Activated T-helper 1 cell treated with anti-CD3 and anti-CD28 coated beads, Interleukin-12 subunit alpha, Interleukin-12 subunit beta, Interleukin-2, Interleukin-4 antibody, amounts not matched to agents 30 ng/mL and 10 ng/mL and 1 ng/mL, durations not matched to agents 14 hours and 24 hours and 36 hours (primary cell): ENCODE measurements at regions not wholly inside any gene's neighbourhood (a gene's known extent, or its start where the extent isn't known, plus 50 kb on each side); places are given as distances from the start of the nearest gene placed in this dataset.

Experiments used
- DNase-seq: peaks from one replicate; pipeline ENCODE4 v3.0.0; 2021; ENCODE audit warnings: low spot score
- H3K27ac Mint-ChIP-seq: one replicate; pipeline ENCODE4 v1.8.0; 2021; ENCODE audit warnings: mild to moderate bottlenecking, mixed read lengths
- H3K27me3 Mint-ChIP-seq: one replicate; pipeline ENCODE4 v1.8.0; 2022; ENCODE audit warnings: mild to moderate bottlenecking, moderate library complexity, mixed read lengths; ENCODE audit not compliant: insufficient read depth
- H3K36me3 Mint-ChIP-seq: one replicate; pipeline ENCODE4 v1.8.0; 2021; ENCODE audit warnings: low read depth, mixed read lengths
- H3K4me1 Mint-ChIP-seq: one replicate; pipeline ENCODE4 v1.8.0; 2021; ENCODE audit warnings: low read depth, mixed read lengths
- H3K4me3 Mint-ChIP-seq: one replicate; pipeline ENCODE4 v1.8.0; 2021; ENCODE audit warnings: mild to moderate bottlenecking, moderate library complexity, mixed read lengths
- H3K9me3 Mint-ChIP-seq: one replicate; pipeline ENCODE4 v1.8.0; 2021; ENCODE audit warnings: mixed read lengths
- intact Hi-C: fragments of 100-400 bp; cut with micrococcal nuclease; formaldehyde crosslinking; loops from one replicate; pipeline ENCODE4 v1.15.1; 2024

DNA sequence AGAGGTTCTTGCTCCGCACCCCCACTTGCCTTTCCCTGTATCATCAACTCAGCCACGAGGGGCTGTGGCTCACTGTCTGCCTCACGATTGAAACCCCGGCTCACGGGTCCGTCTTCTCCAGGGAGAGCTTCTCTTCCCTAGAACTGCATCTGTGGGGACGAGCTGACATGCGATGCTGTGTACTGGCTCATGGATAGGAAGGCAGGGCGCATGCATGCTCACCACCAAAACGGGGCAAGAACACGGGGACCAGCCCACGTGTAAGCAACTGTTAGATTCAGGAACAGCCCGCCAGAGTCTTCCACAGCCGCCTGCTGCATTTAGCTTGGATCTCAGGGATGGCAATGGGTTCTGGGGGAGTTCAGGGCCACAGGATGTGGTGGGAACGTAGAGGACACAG lies 275.9 kb upstream of the CDH4 start:
- no peaks in the 10 kb centered on the region for H3K36me3 Mint-ChIP-seq
- H3K27ac Mint-ChIP-seq = no peak overlapping the region
- no peaks in the 10 kb centered on the region for H3K4me1 Mint-ChIP-seq
- intact Hi-C loops = no loop called here
- no peak for DNase-seq
- no peak overlapping the region for H3K4me3 Mint-ChIP-seq
- H3K9me3 Mint-ChIP-seq = peaks cover 14% of the 10 kb centered on the region
- H3K27me3 Mint-ChIP-seq = no peaks in the 10 kb centered on the region

DNA sequence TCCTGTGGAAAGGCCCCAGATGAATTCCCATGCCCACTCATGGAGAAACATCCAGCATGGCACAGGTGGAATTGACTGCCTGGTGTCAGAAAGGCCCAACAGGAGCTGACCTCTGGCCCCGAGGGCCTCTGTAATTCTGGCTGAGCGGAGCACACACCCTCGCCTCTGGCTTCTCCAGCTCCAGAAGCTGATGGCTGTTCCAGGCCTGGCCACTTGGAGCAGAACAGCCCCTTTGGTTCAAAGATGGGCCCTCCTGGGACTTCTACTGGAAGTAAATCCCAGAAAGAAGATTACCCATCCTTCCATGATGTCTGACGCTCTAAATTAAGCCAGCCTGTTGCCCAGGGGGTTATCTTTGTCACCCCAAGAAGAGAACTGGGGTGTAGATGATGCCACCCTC lies 275.1 kb upstream of the CDH4 start:
- intact Hi-C loops = no loop called here
- Mint-ChIP-seq H3K4me3 (no peak overlapping the region), H3K27me3 (no peaks in the 10 kb centered on the region), H3K4me1 (no peaks in the 10 kb centered on the region), H3K9me3 (peaks cover 14% of the 10 kb centered on the region), H3K36me3 (no peaks in the 10 kb centered on the region), H3K27ac (no peak overlapping the region)
- DNase-seq = no peak

DNA sequence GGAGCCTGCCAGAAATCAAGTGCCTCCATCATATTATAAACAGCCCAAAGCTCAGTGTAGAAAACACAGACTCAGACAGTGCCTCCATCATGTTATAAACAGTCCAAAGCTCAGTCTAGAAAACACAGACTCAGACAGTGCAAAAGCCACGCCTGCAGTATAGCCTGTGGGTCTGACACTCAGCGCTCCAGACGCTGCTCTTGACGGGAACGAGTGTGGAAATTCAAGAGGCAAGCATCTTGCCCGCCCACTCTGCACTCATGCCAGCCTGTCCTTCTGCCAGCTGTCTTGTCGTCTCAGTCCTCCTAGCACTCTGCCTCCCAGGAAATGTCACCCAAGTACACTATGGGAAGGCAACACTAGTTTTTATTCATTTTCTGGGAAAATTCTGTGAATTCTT lies 274.2 kb upstream of the CDH4 start:
- Mint-ChIP-seq H3K4me1 (no peaks in the 10 kb centered on the region), H3K27ac (no peak overlapping the region), H3K4me3 (no peak overlapping the region), H3K36me3 (no peaks in the 10 kb centered on the region), H3K27me3 (no peaks in the 10 kb centered on the region), H3K9me3 (peaks cover 14% of the 10 kb centered on the region)
- intact Hi-C loops = no loop called here
- no peak for DNase-seq

DNA sequence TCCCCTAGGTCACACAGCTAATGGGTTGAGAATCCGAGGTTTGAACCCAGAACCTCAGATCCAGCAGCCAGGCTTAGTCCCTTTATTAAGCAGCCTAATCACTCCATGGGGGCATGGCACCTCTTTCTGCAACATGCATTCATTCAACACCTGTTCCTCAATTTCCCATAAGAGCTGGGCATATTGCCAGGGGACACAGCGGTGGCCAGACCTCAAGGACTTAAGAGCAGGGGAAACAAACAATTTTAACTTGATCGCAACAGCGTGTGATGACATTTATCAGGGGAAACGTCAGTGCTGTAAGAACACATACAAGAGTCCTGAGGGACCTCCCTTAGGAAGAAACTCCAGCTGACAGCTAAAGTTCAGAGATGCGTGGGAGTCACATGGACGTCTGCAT lies 267.4 kb upstream of the CDH4 start:
- Mint-ChIP-seq H3K27ac (no peak overlapping the region), H3K9me3 (peaks cover 10% of the 10 kb centered on the region), H3K27me3 (no peaks in the 10 kb centered on the region), H3K36me3 (no peaks in the 10 kb centered on the region), H3K4me1 (no peaks in the 10 kb centered on the region), H3K4me3 (no peak overlapping the region)
- no peak for DNase-seq
- intact Hi-C loops = no loop called here

DNA sequence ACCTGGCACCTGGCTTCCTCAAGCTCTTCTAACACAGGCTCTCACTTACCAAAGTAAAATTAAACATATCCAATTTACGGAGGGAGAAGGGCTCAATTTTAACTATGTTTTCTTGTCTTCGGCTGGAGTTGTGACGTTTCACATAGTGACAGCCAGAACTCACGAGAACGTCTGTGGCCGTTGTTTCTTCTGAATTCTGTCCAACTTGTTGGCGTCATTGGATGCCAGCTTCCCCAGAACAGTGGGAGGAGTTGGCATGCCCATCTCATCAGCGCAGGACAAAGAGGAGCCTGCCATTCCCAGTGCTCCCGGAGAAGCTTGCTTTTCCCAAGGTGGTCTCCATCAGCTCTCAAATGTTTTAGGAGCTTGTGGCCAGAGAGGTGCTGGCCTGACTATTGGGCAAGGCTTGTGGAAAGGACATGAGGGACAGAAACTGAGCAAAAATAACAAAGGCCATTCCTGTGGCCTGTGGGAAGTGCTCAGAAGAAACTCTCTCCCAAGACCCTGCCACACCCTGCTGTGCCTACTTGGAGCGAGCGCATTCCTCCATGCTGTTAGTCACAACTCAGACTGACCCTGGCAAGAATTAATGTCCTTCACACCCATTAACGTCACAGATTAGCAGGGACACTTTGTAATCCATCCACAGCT lies 265.4 kb upstream of the CDH4 start:
- no peak overlapping the region for H3K4me3 Mint-ChIP-seq
- H3K9me3 Mint-ChIP-seq = no peaks in the 10 kb centered on the region
- H3K27ac Mint-ChIP-seq = no peak overlapping the region
- DNase-seq = no peak
- intact Hi-C loops = no loop called here
- no peaks in the 10 kb centered on the region for H3K27me3 Mint-ChIP-seq
- no peaks in the 10 kb centered on the region for H3K4me1 Mint-ChIP-seq
- H3K36me3 Mint-ChIP-seq = no peaks in the 10 kb centered on the region

DNA sequence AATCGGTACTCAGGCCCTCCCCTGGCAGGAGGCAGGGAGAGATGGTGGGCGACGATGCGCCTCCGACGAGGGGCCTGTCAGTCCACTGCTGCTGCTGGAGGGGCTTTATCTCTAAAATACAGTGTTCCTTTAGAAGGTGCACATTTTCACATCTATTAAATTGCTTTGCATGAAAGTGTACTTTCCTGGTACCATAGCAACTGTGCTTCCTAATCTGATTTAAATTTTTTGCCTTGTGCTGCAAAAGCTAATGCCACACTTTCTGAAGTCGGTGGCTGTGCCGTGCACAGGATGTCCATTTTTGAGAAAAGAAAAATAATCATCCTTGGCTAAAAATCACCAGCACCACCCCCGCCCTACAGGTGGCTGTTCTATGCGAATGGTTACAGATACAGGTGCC lies 262.0 kb upstream of the CDH4 start:
- Mint-ChIP-seq H3K27me3 (no peaks in the 10 kb centered on the region), H3K4me1 (no peaks in the 10 kb centered on the region), H3K36me3 (no peaks in the 10 kb centered on the region), H3K4me3 (no peak overlapping the region), H3K9me3 (no peaks in the 10 kb centered on the region), H3K27ac (no peak overlapping the region)
- DNase-seq = no peak
- intact Hi-C loops = no loop called here

DNA sequence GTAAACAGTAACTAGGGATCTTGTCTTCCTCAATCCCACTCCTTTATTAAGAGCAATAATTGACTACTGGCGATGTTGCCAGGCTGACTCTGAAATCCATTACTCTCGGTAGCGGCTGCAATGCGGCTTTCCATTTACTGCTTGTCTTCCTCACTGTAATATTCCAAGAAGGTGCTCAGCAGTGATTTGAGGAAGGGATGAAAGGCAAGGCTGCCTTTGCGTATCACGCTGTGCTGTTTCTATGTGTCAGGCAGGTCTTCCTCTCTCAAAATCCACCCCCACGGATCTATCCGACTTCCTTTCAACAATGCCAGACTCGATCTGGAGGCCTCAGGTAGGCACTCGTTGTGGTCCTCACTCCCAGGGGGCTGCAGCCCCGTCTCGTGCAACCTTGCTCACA lies 261.4 kb upstream of the CDH4 start:
- Mint-ChIP-seq H3K9me3 (no peaks in the 10 kb centered on the region), H3K4me1 (no peaks in the 10 kb centered on the region), H3K36me3 (no peaks in the 10 kb centered on the region), H3K27me3 (no peaks in the 10 kb centered on the region), H3K27ac (no peak overlapping the region), H3K4me3 (no peak overlapping the region)
- no peak for DNase-seq
- intact Hi-C loops = no loop called here

DNA sequence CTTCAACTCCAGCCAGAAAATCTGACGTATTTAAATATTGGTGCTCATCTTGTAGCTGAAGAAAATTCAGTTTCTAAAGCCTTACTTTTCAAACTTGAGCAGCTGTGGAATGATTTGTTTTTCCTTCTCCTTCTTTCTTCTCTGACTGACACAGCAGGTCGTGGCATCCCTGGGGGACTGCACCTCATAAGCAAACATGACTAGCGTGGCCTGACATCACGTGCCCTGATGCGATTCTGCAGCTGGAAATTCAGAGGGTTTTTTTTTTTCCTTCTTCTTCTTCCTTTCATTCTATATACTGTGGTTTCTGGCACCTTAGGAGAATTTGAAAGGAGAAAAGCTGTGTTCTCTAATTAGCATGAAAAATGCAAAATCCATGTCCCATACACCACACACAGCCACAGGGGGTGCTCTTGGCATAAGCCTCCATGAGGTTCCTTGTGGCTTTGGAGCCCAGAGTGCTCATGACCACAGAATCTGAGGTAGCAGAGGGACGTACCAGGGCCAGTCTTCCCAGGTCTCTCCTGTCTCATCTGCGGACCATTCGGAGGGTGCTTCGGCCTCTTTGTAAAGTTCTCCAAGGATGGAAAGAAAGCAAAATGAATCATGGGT lies 258.5 kb upstream of the CDH4 start:
- Mint-ChIP-seq H3K27me3 (no peaks in the 10 kb centered on the region), H3K9me3 (no peaks in the 10 kb centered on the region), H3K4me3 (no peak overlapping the region), H3K27ac (no peak overlapping the region), H3K36me3 (no peaks in the 10 kb centered on the region), H3K4me1 (no peaks in the 10 kb centered on the region)
- no peak for DNase-seq
- intact Hi-C loops = no loop called here

DNA sequence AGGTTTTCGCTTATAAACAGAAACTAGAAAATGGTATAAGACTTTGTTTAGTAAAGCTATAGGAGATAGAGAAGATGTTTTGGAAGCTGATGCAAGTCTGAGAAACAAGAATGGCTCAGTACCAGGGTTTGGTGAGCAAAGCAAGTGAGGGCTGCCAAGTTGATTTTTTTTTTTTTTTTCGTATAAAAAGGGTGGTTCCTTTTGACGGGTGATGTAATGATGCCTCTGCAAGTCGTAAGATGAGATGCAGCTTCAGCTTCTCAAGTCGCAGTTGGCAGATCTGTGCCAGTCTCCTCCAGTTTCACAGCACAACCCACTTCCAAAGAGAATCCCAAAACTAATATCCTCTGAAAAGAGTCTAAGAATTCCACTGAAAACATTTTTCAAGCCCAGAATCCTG lies 252.8 kb upstream of the CDH4 start:
- Mint-ChIP-seq H3K9me3 (no peaks in the 10 kb centered on the region), H3K4me1 (no peaks in the 10 kb centered on the region), H3K27ac (no peak overlapping the region), H3K36me3 (no peaks in the 10 kb centered on the region), H3K4me3 (no peak overlapping the region), H3K27me3 (no peaks in the 10 kb centered on the region)
- intact Hi-C loops = no loop called here
- DNase-seq = no peak

DNA sequence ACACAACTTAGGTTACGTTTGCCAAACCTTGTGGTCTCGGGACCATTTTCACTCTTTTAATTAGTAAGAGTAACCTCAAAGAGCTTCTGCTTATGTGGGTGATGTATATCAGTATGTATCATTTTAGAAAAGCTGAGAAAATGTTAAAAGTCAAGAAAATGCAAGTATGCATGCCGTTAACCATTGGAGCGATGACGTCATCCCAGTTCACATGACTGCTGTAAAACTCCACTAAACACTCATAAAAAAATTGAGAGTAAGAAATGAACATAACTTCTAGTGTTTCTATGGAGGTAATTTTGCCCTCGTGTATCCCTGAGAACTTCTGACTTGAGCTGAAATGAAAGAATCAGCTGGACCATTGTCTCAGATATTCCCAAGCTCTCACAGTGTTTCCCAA lies 250.0 kb upstream of the CDH4 start:
- H3K27me3 Mint-ChIP-seq = no peaks in the 10 kb centered on the region
- intact Hi-C loops = no loop called here
- no peaks in the 10 kb centered on the region for H3K36me3 Mint-ChIP-seq
- no peaks in the 10 kb centered on the region for H3K4me1 Mint-ChIP-seq
- no peak for DNase-seq
- H3K4me3 Mint-ChIP-seq = no peak overlapping the region
- H3K27ac Mint-ChIP-seq = no peak overlapping the region
- H3K9me3 Mint-ChIP-seq = no peaks in the 10 kb centered on the region

DNA sequence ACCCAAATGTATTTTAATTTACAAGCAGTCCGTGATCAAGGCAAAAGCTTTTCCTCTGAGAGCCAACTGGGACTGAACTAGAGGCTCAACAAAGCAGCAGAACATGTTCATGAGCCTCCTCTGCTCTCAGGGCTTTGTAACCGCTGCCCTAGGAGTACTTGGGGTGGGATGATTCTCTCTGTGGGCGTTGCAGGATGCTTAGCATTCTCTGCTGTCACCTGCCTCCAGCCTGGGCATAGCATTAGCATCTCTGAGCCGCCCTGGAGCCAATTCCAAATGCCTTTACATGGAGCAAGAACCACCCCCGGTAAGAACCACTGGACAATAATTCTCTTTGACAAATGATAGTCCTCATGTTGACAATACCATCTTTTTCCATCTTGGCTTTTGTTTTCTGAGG lies 237.6 kb upstream of the CDH4 start:
- H3K27me3 Mint-ChIP-seq = no peaks in the 10 kb centered on the region
- H3K27ac Mint-ChIP-seq = no peak overlapping the region
- no peak for DNase-seq
- H3K36me3 Mint-ChIP-seq = no peaks in the 10 kb centered on the region
- peaks cover 15% of the 10 kb centered on the region for H3K9me3 Mint-ChIP-seq
- no peak overlapping the region for H3K4me3 Mint-ChIP-seq
- no peaks in the 10 kb centered on the region for H3K4me1 Mint-ChIP-seq
- intact Hi-C loops = no loop called here

DNA sequence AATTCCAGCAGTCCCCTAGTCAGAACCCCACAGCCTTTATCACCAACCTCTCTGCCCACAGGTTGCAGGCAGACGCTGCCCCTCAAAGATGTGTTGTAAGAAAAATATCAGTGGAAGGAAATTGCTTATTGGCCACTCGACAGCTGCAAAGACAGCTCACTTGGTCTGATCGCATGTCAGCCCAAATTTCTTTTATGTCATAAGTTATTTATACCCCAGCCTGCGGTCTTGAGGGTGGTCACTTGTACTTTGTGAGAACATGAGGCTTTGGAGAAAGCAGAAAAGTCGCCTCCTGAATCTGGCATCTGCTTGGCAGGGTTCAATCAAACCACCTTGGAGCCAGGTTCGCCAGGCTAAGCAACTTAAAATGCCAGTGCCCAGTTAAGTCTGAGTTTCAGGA lies 236.5 kb upstream of the CDH4 start:
- Mint-ChIP-seq H3K9me3 (peaks cover 18% of the 10 kb centered on the region), H3K36me3 (no peaks in the 10 kb centered on the region), H3K27ac (no peak overlapping the region), H3K4me3 (no peak overlapping the region), H3K4me1 (no peaks in the 10 kb centered on the region), H3K27me3 (no peaks in the 10 kb centered on the region)
- DNase-seq = no peak
- intact Hi-C loops = no loop called here

DNA sequence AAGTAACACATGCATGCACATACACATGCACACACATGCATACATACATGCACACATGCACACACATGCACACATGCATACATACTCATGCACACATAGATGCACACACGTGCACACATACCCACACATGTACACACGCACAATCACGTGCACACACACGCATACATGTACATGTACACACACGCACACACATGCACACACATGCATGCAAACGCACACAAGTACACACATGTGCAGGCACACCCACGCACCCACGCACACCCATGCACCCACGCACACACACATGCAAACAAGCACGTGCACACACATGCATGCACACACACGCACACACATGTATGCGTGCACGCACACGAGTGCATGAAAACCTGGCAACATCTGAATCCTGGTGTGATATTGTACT lies 232.7 kb upstream of the CDH4 start:
- intact Hi-C loops = no loop called here
- DNase-seq = no peak
- H3K9me3 Mint-ChIP-seq = peaks cover 23% of the 10 kb centered on the region

DNA sequence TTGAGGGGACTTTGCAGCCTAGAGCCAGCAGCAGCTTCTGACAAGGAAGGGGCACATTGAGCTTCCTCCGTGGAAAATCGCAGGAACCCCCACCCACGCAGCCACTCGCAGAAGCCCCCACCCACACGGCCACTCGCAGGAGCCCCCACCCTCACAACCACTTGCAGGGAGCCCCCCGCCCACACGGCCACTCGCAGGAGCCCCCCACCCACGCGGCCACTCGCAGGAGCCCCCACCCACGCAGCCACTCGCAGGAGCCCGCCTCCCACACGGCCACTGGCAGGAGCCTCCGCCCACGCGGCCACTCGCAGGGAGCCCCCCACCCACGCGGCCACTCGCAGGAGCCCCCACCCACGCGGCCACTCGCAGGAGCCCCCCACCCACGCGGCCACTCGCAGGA lies 228.4 kb upstream of the CDH4 start:
- Mint-ChIP-seq H3K4me3 (no peak overlapping the region), H3K4me1 (no peaks in the 10 kb centered on the region), H3K36me3 (no peaks in the 10 kb centered on the region), H3K27me3 (peaks cover 2% of the 10 kb centered on the region), H3K27ac (no peak overlapping the region), H3K9me3 (peaks cover 29% of the 10 kb centered on the region)
- DNase-seq = no peak
- intact Hi-C loops = no loop called here

More for the DNA sequence above, 232.7 kb upstream of the CDH4 start:
- Mint-ChIP-seq H3K4me1 (no peaks in the 10 kb centered on the region), H3K27me3 (no peaks in the 10 kb centered on the region), H3K27ac (no peak overlapping the region), H3K4me3 (no peak overlapping the region), H3K36me3 (no peaks in the 10 kb centered on the region)
